Naive thymus-derived CD4-positive, alpha-beta T cell (primary cell): ENCODE measurements at regions not wholly inside any gene's neighbourhood (a gene's known extent, or its start where the extent isn't known, plus 50 kb on each side); places are given as distances from the start of the nearest gene placed in this dataset.
A peak's percentile ranks its signal among the peaks of the same experiment; 100 is the strongest.

Experiments used
- ATAC-seq: fragments of 150-1000 bp; cut with Tn5 transposase; 2 replicates; pipeline ENCODE4 v1.10.0; 2021; ENCODE audit warnings: mild to moderate bottlenecking, moderate library complexity
- CTCF ChIA-PET: fragments of 350-600 bp; sonication (Branson Sonifier 250); formaldehyde crosslinking; loops from one replicate; lab custom pipeline; 2021; ENCODE audit warnings: antibody characterized with exemption; lab: Charles Lee
- POLR2A ChIA-PET: fragments of 350-600 bp; sonication (Branson Sonifier 250); formaldehyde crosslinking; loops from one replicate; lab custom pipeline; 2021; ENCODE audit warnings: antibody characterized with exemption, inconsistent platforms; lab: Charles Lee
- DNase-seq, 9 donors: peaks; one replicate each; pipeline versions ENCODE4 v3.0.0 to v3.0.0-alpha.2; 2020 to 2022; ENCODE audit warnings: mixed read lengths in 1 of 9
- H3K27ac ChIP-seq: one replicate; pipeline ENCODE4 v1.7.0; 2013; ENCODE audit warnings: mild to moderate bottlenecking, low read depth, low read length, moderate library complexity
- H3K27me3 ChIP-seq, 2 donors: one replicate each; pipeline ENCODE4 v1.7.0; 2013; ENCODE audit warnings: low read length in 2 of 2, mild to moderate bottlenecking in 2 of 2, moderate library complexity in 2 of 2; ENCODE audit not compliant: control insufficient read depth in 2 of 2, insufficient read depth in 2 of 2
- H3K36me3 ChIP-seq, 3 experiments: 1 replicate in 2 of 3; 2 replicates in 1 of 3; pipeline ENCODE4 v1.7.0; 2013; ENCODE audit warnings: low read length in 3 of 3, mild to moderate bottlenecking in 3 of 3, moderate library complexity in 1 of 3; ENCODE audit not compliant: insufficient read depth in 3 of 3, control insufficient read depth in 2 of 3
- H3K4me1 ChIP-seq, 2 donors: one replicate each; pipeline ENCODE4 v1.7.0; 2013; ENCODE audit warnings: low read length in 2 of 2, mild to moderate bottlenecking in 2 of 2, moderate library complexity in 1 of 2; ENCODE audit not compliant: control insufficient read depth in 2 of 2, insufficient read depth in 2 of 2
- H3K4me3 ChIP-seq: 2 replicates; pipeline ENCODE4 v1.7.0; 2013; ENCODE audit warnings: mild to moderate bottlenecking, low read length
- H3K9me3 ChIP-seq, 3 experiments: 1 replicate in 2 of 3; 2 replicates in 1 of 3; pipeline ENCODE4 v1.7.0; 2013; ENCODE audit warnings: low read length in 3 of 3; ENCODE audit not compliant: control insufficient read depth in 2 of 3
- H3K27ac Mint-ChIP-seq, 9 donors: one replicate each; pipeline ENCODE4 v1.8.0; 2020 to 2022; ENCODE audit warnings: mixed read lengths in 9 of 9, mild to moderate bottlenecking in 8 of 9, moderate library complexity in 5 of 9, inconsistent platforms in 2 of 9
- H3K27me3 Mint-ChIP-seq, 5 donors: one replicate each; pipeline ENCODE4 v1.8.0; 2021 to 2022; ENCODE audit warnings: mixed read lengths in 5 of 5, mild to moderate bottlenecking in 1 of 5
- H3K36me3 Mint-ChIP-seq, 5 donors: one replicate each; pipeline ENCODE4 v1.8.0; 2020 to 2022; ENCODE audit warnings: mixed read lengths in 5 of 5, mild to moderate bottlenecking in 3 of 5, inconsistent platforms in 1 of 5
- H3K4me1 Mint-ChIP-seq, 7 donors: one replicate each; pipeline ENCODE4 v1.8.0; 2020 to 2022; ENCODE audit warnings: mixed read lengths in 7 of 7, mild to moderate bottlenecking in 3 of 7, inconsistent platforms in 1 of 7
- H3K4me3 Mint-ChIP-seq, 10 donors: one replicate each; pipeline ENCODE4 v1.8.0; 2020 to 2022; ENCODE audit warnings: mild to moderate bottlenecking in 10 of 10, mixed read lengths in 10 of 10, moderate library complexity in 6 of 10, inconsistent platforms in 2 of 10
- H3K9me3 Mint-ChIP-seq, 11 donors: one replicate each; pipeline ENCODE4 v1.8.0; 2020 to 2022; ENCODE audit warnings: mixed read lengths in 11 of 11, mild to moderate bottlenecking in 4 of 11, inconsistent platforms in 1 of 11, moderate library complexity in 1 of 11
- intact Hi-C, 2 donors: fragments of 100-400 bp; cut with micrococcal nuclease; formaldehyde crosslinking; loops; one replicate each; pipeline ENCODE4 v1.15.1; 2023

- ATAC-seq (peak; percentile 75), DNase-seq (peak; percentile 48 to 83 (median 62))
- no peak overlapping the region for H3K4me3 ChIP-seq
- no peak overlapping the region for H3K4me3 Mint-ChIP-seq
- peaks cover 0 to 4% (median 0%) of the 10 kb centered on the region in 7 donors for H3K4me1 Mint-ChIP-seq
- H3K36me3 Mint-ChIP-seq, result no peaks in the 10 kb centered on the region
- intact Hi-C loops, result no loop called here
- H3K27ac ChIP-seq, result no peak overlapping the region
- H3K27me3 ChIP-seq, result no peaks in the 10 kb centered on the region
- no peaks in the 10 kb centered on the region for H3K36me3 ChIP-seq
- ChIA-PET POLR2A (interaction anchor here (0.7 to 0.8 kb wide), 2 partner anchors 47 to 87 kb away, joined by 3 read pairs; no protein-coding TSS in a partner anchor), CTCF (interaction anchor here (0.6 to 1.5 kb wide), 8 partner anchors 17 to 253 kb away, joined by 3 to 4 read pairs (median 3); no protein-coding TSS in a partner anchor)
- H3K9me3 ChIP-seq, result no peaks in the 10 kb centered on the region
- no peak overlapping the region for H3K27ac Mint-ChIP-seq
- peaks cover 4 to 26% (median 13%) of the 10 kb centered on the region in 5 donors for H3K27me3 Mint-ChIP-seq
- H3K9me3 Mint-ChIP-seq, result no peaks in the 10 kb centered on the region
- H3K4me1 ChIP-seq, result no peaks in the 10 kb centered on the region
Measured at GRCh38 chr14:106556665-106557289, 1030.4 kb downstream of the TMEM121 start.

DNA sequence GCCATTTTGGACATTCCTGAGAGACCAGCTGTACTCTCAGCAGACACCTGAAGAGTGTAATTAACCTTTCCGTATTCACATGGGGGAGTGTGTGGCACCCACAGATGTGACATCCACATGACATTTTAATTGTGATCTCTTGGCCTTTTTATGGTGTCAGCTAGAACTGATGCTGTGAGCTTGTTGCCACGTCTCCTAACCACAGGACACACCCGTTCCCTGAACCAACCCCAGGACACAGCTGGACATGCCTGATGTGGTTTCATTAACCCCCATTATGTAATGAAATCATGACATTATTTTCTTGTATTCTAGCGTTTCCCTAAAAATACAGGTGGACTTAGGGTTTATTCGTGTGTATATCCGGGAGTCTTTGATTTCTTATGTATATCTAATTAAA, 1036.1 kb downstream of the TMEM121 start:
- no peak for ATAC-seq
- Mint-ChIP-seq H3K27ac (no peak overlapping the region), H3K27me3 (peaks cover 22 to 37% (median 28%) of the 10 kb centered on the region in 5 donors), H3K4me1 (peaks cover 0 to 5% (median 0%) of the 10 kb centered on the region in 7 donors), H3K36me3 (no peaks in the 10 kb centered on the region), H3K4me3 (no peak overlapping the region), H3K9me3 (no peaks in the 10 kb centered on the region)
- H3K27me3 ChIP-seq, result no peaks in the 10 kb centered on the region
- DNase-seq, result no peak
- ChIA-PET POLR2A (no interaction called here), CTCF (interaction anchor here (1.0 to 1.1 kb wide), 2 partner anchors 24 to 105 kb away, joined by 3 read pairs; no protein-coding TSS in a partner anchor)
- H3K36me3 ChIP-seq, result no peaks in the 10 kb centered on the region
- H3K4me1 ChIP-seq, result no peaks in the 10 kb centered on the region
- intact Hi-C loops, result no loop called here
- no peak overlapping the region for H3K4me3 ChIP-seq
- no peak overlapping the region for H3K27ac ChIP-seq
- H3K9me3 ChIP-seq, result no peaks in the 10 kb centered on the region

- intact Hi-C loops, result no loop called here
- peaks cover 18 to 34% (median 24%) of the 10 kb centered on the region in 5 donors for H3K27me3 Mint-ChIP-seq
- H3K36me3 ChIP-seq, result no peaks in the 10 kb centered on the region
- ChIA-PET POLR2A (no interaction called here), CTCF (interaction anchor here (0.9 to 1.2 kb wide), 3 partner anchors 13 to 37 kb away, joined by 3 read pairs; no protein-coding TSS in a partner anchor)
- H3K27ac Mint-ChIP-seq, result no peak overlapping the region
- H3K9me3 ChIP-seq, result no peaks in the 10 kb centered on the region
- H3K4me3 Mint-ChIP-seq, result no peak overlapping the region
- H3K27ac ChIP-seq, result no peak overlapping the region
- H3K4me1 ChIP-seq, result no peaks in the 10 kb centered on the region
- H3K27me3 ChIP-seq, result no peaks in the 10 kb centered on the region
- peak; percentile 80 for ATAC-seq
- H3K9me3 Mint-ChIP-seq, result no peaks in the 10 kb centered on the region
- DNase-seq, result peak; percentile 40 to 69 (median 54)
- H3K4me1 Mint-ChIP-seq, result peaks cover 0 to 5% (median 0%) of the 10 kb centered on the region in 7 donors
- no peaks in the 10 kb centered on the region for H3K36me3 Mint-ChIP-seq
- H3K4me3 ChIP-seq, result no peak overlapping the region
Measured at GRCh38 chr14:106564058-106564643, 1037.8 kb downstream of the TMEM121 start.

DNA sequence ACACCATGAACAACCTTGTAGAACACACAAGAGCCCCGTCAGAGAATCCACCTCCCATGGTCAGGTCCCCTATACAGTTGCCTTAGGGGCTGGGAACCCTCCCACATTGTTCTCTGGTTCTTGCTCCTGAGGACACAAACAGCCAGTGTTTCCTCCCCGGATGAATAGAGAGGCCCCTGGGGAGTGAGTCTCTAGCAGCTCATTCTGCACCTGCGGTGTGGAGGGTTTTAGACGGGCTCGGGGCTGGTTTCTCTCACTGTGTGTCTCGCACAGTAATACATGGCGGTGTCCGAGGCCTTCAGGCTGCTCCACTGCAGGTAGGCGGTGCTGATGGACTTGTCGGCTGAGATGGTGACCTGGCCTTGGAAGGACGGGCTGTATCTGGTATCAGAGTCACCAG, 1052.1 kb downstream of the TMEM121 start:
- no peak for DNase-seq
- Mint-ChIP-seq H3K4me1 (no peaks in the 10 kb centered on the region), H3K36me3 (no peaks in the 10 kb centered on the region), H3K27me3 (peaks cover 20 to 33% (median 28%) of the 10 kb centered on the region in 5 donors), H3K4me3 (no peak overlapping the region), H3K9me3 (peaks cover 0 to 3% (median 0%) of the 10 kb centered on the region in 11 donors), H3K27ac (no peak overlapping the region)
- Histone ChIP-seq H3K36me3 (no peaks in the 10 kb centered on the region), H3K9me3 (no peaks in the 10 kb centered on the region), H3K27me3 (no peaks in the 10 kb centered on the region), H3K4me3 (no peak overlapping the region), H3K4me1 (no peaks in the 10 kb centered on the region), H3K27ac (no peak overlapping the region)
- POLR2A ChIA-PET, result no interaction called here
- intact Hi-C loops, result no loop called here
- CTCF ChIA-PET, result no interaction called here
- ATAC-seq, result no peak

DNA sequence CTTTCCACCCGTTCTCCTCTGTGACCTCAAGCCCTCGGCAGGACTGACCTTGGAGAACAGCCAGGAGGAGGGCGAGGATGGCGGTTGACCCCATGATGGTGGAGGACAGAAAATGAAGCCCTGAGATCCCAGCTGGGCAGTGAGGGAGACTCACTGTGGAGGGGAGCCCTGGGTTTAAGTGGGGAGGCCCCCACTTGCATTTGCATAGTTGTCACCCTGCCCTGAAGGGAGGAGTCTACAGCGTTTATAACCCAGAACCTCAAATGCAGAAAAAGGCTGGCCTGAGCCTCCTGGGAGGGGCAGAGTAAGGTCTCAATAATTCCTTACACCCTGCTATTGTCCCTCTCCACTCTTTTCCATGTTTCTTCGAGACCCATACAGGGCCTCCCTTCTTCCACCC, 1052.7 kb downstream of the TMEM121 start:
- no peak for ATAC-seq

DNA sequence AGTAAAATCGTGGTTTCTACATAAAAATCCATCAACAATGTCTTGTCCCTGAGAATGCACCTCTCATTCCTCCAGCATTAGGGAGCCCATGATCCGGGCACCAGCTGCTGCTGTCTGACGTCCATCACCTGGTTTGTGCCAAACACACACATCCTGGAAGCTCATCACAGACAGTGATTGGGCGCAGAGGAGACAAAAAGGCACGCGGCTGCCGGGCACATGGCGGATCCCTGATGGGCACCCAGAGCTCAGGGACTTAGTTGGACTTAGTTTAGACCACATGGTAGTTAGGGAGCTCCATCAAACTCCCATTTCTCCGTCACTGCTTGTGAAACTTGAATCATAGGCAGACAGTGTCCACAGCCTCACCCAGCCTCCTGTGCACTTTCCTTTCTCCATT, 1059.3 kb downstream of the TMEM121 start:
- no peaks in the 10 kb centered on the region for H3K9me3 ChIP-seq
- peaks cover 10 to 38% (median 20%) of the 10 kb centered on the region in 5 donors for H3K27me3 Mint-ChIP-seq
- intact Hi-C loops, result no loop called here
- H3K4me3 Mint-ChIP-seq, result no peak overlapping the region
- no peak overlapping the region for H3K27ac Mint-ChIP-seq
- H3K36me3 ChIP-seq, result no peaks in the 10 kb centered on the region
- DNase-seq, result no peak
- no peaks in the 10 kb centered on the region for H3K9me3 Mint-ChIP-seq
- no peaks in the 10 kb centered on the region for H3K27me3 ChIP-seq
- no peaks in the 10 kb centered on the region for H3K36me3 Mint-ChIP-seq
- H3K4me1 ChIP-seq, result no peaks in the 10 kb centered on the region
- CTCF ChIA-PET, result no interaction called here
- H3K27ac ChIP-seq, result no peak overlapping the region
- POLR2A ChIA-PET, result no interaction called here
- H3K4me3 ChIP-seq, result no peak overlapping the region
- ATAC-seq, result no peak
- H3K4me1 Mint-ChIP-seq, result peaks cover 0 to 14% (median 4%) of the 10 kb centered on the region in 7 donors

More for the DNA sequence above, 1052.7 kb downstream of the TMEM121 start:
- peaks cover 14 to 27% (median 25%) of the 10 kb centered on the region in 5 donors for H3K27me3 Mint-ChIP-seq
- no peak overlapping the region for H3K4me3 Mint-ChIP-seq
- H3K36me3 Mint-ChIP-seq, result no peaks in the 10 kb centered on the region
- no peaks in the 10 kb centered on the region for H3K4me1 Mint-ChIP-seq
- Histone ChIP-seq H3K27me3 (no peaks in the 10 kb centered on the region), H3K9me3 (no peaks in the 10 kb centered on the region), H3K27ac (no peak overlapping the region), H3K4me1 (no peaks in the 10 kb centered on the region), H3K36me3 (no peaks in the 10 kb centered on the region), H3K4me3 (no peak overlapping the region)
- peak overlapping the region in 1 of 9 donors; percentile 41 for H3K27ac Mint-ChIP-seq
- POLR2A ChIA-PET, result no interaction called here
- no peak for DNase-seq
- intact Hi-C loops, result no loop called here
- CTCF ChIA-PET, result no interaction called here
- H3K9me3 Mint-ChIP-seq, result peaks cover 0 to 1% (median 0%) of the 10 kb centered on the region in 11 donors
